ENCODE measurements at regions not wholly inside any gene's neighbourhood (a gene's known extent, or its start where the extent isn't known, plus 50 kb on each side); places are given as distances from the start of the nearest gene placed in this dataset.

DNA sequence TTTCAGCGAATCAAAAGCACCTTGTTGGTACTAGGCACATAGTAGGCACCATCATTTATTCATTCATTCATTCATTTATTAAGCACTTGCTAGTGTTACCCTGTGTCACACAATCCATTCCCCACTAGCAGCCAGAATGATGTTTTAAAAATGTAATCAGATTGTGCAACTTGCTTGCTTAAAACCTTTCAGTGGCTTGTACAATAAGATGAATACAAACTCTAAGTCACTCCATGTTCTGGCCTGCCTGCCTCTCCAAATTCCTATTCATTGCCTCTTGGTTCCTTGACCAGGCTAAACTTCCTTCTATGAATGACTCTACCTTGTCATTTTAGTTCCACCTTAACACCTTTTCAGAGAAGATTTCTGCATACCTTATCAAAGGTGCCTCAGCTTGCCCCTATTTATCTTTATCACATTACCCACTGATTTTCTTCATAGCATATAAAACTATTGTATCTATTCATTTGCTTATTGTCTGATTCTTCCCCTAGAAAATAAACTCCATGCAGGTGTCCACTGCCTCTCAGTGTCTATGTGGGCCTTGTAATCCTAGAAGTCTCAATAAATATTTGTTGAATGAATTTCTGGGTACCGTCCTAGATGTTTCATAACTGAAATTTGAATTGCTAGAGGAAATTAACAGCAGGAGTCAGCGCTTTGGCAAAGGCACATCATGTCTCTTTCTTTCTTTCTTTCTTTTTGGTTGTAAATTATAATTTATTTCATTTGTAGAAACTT lies 169.5 kb downstream of the TMEM26 start:
- TF ChIP-seq, protein P1, sequence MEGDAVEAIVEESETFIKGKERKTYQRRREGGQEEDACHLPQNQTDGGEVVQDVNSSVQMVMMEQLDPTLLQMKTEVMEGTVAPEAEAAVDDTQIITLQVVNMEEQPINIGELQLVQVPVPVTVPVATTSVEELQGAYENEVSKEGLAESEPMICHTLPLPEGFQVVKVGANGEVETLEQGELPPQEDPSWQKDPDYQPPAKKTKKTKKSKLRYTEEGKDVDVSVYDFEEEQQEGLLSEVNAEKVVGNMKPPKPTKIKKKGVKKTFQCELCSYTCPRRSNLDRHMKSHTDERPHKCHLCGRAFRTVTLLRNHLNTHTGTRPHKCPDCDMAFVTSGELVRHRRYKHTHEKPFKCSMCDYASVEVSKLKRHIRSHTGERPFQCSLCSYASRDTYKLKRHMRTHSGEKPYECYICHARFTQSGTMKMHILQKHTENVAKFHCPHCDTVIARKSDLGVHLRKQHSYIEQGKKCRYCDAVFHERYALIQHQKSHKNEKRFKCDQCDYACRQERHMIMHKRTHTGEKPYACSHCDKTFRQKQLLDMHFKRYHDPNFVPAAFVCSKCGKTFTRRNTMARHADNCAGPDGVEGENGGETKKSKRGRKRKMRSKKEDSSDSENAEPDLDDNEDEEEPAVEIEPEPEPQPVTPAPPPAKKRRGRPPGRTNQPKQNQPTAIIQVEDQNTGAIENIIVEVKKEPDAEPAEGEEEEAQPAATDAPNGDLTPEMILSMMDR (IDR thresholded peaks at IDR 0.05): no peak
- no peak for TF ChIP-seq POLR2A (IDR thresholded peaks at IDR 0.05)
- TF ChIP-seq EP300 (IDR thresholded peaks at IDR 0.05): no peak
